Fibroblast of skin of abdomen (primary cell): ENCODE measurements at regions not wholly inside any gene's neighbourhood (a gene's known extent, or its start where the extent isn't known, plus 50 kb on each side); places are given as distances from the start of the nearest gene placed in this dataset.

Experiments
- DNase-seq: peaks from one replicate; pipeline ENCODE4 v3.0.0-alpha.2; 2013

GRCh38 chr7:109963741-109964140, 1127.2 kb upstream of the LRRN3 start:
- DNase-seq: no peak

DNA sequence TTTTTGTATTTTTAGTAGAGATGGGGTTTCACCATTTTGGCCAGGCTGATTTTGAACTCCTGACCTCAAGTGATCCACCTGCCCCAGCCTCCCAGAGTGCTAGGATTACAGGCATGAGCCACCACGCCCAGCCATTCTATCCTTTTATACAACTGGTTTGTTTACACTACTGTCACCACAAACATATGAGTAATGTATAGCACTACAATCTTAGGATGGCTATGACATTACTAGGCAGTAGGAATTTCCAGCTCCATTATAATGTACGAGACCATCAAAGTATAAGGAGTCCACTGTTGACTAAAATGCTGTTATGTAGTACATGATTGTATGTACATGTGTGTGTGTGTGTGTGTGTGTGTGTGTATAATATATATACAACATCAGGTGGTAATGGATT, 1126.1 kb upstream of the LRRN3 start:
- DNase-seq: no peak

DNA sequence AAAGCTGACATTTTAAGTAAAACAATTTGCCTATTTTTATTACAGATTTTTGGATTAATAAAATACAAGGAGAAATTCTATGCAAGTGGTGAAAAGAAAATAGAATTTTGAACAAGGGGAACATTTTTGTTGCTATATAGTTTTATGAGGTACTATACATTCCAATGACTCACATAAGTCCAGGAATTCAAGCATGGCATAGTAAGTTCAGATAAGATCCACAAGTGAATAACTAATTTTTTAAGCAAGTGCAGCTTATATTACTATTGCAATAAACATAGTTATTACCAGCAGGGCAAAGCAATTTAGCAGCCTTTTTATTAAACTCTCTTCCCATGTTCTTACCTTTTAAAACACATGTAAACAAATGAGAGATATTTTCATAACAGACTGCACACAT, 1123.5 kb upstream of the LRRN3 start:
- no peak for DNase-seq

DNA sequence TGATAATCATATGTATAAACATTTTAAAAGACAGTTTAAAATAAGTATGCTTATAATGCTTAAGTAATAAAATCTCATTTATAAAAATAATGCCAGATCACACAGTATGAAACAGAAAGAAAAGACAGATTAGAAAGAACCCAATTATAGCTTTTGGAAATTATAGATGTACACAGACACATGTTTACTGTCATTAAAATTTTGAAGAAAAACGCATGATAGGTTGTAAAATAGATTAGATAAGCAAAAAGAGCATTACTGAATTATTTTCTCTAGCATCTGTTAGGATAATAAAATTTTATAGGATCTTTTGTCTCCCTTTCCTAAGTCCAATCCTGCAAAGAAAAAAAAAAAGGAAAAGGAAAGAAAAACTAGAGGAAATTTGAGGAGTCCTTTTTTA, 1107.3 kb upstream of the LRRN3 start:
- no peak for DNase-seq

GRCh38 chr7:109984729-109985128, 1106.2 kb upstream of the LRRN3 start:
- DNase-seq: no peak

DNA sequence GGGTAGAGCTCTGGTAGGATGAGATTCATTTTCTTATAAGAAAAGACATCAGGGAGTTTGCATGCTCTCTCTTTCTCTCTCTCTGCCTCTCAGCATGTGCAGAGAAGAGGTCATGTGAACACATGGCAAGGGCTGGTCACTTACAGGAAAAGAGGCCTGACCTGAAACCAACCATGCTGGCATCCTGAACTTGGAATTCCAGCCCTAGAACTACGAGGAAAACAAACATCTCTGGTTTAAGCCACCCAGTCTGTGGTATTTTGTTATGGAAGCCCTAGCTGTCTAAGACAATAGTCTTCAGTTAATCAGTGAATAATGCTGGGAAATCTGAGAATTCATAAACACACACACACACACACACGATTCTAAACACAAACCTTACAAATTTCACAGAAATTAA, 1104.2 kb upstream of the LRRN3 start:
- no peak for DNase-seq

GRCh38 chr7:109996411-109996810, 1094.5 kb upstream of the LRRN3 start:
- DNase-seq: no peak

GRCh38 chr7:109996927-109997326, 1094.0 kb upstream of the LRRN3 start:
- no peak for DNase-seq

GRCh38 chr7:109997837-109998236, 1093.1 kb upstream of the LRRN3 start:
- no peak for DNase-seq

GRCh38 chr7:110001254-110001938, 1089.5 kb upstream of the LRRN3 start:
- DNase-seq: peak; percentile 3

DNA sequence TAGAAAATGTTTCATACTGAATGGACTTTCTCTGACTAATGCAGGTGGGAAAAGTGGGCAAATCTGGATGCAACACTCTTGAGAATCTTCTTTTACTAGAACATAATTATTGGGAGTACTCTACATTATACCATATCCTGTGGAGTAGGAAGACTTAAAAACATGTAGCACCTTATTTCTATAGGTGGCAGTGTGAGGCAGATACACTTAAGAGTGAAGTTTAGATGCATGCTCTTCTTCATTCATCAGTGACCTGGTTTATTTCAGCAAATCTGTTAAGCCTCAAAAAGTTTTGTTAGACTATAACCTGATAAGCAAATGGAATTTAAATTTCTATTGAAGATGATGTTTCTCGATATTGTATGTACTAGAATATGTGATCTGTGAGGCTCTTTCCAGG, 1087.1 kb upstream of the LRRN3 start:
- no peak for DNase-seq

DNA sequence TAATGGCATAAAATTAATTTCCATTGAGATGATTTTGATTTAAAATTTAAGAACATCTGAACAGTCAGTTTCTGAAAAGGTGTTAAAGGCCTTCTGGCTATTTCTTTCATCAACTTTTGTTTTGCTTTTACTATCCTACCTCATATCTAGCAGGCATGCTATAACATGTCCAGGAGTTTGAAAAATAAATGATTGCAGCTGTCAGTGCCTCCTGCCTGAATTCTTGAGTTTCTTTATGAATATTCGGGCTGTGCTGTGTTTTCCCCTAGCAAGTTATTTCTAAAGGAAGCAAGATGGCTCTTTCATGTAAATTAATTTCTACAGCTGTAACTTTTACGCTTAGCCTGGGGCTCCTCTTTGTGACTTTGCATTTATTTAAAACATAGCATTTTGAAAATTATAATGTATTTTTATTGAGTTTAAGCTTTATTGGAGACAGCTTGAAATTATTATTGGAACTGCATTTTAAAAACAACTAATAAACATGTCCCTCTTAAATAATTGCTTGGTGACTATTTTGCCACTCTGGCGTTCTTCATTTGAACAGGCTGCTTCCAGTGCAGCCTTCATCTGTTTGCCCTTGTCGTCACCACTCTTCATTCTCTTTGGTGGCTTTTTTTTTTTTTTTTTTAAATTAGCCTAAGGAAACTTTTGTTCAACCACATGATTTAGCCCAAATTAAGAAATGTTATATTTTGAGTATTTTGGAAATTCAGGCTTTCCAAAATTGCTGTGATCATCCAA, 1083.4 kb upstream of the LRRN3 start:
- no peak for DNase-seq

- no peak for DNase-seq
Observed at GRCh38 chr7:110010359-110010758, 1080.6 kb upstream of the LRRN3 start.

DNA sequence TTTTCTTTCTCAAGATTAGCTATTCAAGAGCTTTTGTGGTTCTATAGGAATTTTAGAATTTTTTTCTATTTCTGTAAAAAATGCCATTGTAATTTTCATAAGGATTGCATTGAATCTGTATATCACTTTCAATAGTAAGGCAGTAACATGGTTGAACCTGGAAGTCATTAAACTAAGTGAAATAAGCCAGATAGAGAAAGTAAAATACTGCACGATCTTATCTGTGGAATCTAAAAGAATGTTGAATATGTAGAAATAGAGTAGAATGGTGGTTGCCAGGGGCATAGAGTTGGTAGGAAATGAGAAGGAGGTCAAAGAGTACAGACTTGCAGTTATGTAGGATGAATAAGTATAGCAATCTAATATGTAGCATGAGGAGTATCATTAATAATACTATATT, 1073.5 kb upstream of the LRRN3 start:
- no peak for DNase-seq

- DNase-seq: peak; percentile 8
Observed at GRCh38 chr7:110027385-110027784, 1063.5 kb upstream of the LRRN3 start.

- DNase-seq: peak; percentile 6
Observed at GRCh38 chr7:110043519-110043918, 1047.4 kb upstream of the LRRN3 start.

DNA sequence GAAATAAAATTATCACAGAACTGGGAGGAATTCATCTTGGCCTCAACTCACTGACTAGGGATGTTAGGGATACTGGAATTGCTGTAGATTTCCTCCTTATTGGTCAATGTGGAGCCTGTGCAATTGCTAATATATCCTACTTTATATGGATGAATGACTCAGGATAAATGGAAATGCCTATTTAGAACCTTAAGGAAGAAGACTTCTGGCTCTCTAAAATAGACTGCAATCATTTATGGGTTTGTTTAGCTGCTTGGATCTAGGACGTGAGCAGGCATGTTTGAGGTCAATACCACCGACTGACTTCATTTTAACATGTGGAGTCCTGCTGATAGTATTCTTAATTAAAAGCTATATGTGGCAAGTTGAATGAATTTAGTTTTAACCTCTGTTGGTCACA, 1040.1 kb upstream of the LRRN3 start:
- peak; percentile 41 for DNase-seq

GRCh38 chr7:110051372-110051771, 1039.6 kb upstream of the LRRN3 start:
- no peak for DNase-seq

- DNase-seq: no peak
Observed at GRCh38 chr7:110056331-110056730, 1034.6 kb upstream of the LRRN3 start.

- DNase-seq: no peak
Observed at GRCh38 chr7:110058401-110058800, 1032.5 kb upstream of the LRRN3 start.

- no peak for DNase-seq
Observed at GRCh38 chr7:110061387-110061786, 1029.5 kb upstream of the LRRN3 start.

DNA sequence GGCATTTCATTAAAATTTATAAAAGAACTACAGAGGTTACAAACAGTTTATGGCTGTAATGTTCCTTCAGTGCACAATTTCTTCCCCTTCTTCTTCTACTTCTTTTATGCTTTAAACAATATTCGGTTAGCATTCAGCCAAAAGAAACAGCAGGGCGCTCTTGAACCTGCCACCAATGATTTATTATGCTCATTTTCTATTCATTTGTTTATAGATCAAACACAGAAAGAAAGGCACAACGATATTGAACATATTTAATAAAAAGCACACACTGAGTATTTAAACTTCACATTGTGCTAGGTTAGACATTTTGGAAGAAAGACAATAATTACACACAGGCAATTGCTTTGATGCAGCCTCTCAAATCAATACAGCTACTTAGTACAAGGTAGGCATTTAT, 1025.8 kb upstream of the LRRN3 start:
- DNase-seq: no peak

DNA sequence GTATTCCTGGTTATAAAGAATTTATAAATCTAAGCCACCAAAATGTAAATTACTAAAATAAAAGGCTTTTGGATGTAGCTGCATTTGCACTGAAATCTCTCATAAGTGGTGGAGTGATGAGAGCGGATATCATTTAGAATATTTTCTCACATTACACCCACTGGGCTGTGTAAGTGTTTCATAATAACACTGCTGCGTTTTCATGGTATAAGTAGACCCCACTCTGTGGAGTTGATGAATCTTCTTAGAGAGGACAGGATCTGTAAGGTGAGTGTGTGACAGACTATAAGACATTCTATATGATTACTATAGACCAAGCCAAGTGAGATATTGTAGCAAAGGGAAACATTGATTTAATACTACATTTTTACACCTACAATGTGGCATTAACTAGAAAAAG, 1024.1 kb upstream of the LRRN3 start:
- DNase-seq: no peak

DNA sequence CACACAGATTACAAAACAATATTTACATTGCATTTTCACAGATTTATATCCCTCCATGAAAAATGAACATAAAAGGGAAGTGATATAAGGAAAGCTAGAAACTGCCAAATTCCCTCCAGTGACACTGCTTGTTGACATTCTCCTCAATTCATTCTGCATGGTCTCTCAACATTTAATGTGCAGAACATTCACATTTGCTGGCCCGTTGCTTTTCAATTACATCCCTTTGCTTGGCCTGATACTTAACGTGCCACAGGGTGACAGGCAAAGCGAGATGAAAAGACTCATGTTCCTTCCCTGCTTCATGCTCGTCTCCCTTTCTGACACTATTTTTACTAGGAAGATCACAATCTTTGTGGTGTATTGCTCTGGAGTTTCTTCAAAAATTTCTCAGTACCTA, 1019.7 kb upstream of the LRRN3 start:
- no peak for DNase-seq

DNA sequence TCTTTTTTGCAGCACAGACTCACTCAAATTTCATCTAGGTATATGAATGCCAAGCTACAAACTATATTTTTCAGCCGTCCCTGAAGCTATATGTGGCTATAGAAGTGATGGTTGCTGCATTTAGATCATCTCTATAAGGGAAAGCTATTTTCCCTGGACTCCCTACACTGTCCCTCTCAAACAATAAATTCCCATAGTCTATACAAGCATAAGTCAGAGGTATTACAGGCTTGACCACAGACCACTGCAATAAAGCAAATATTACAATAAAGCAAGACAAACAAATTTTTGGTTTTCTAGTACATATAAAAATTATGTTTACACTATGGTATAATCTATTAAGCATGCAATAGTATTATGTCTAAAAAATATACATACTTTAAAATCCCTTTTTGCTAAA, 1015.5 kb upstream of the LRRN3 start:
- DNase-seq: no peak
